KMS-11 (cell line): ENCODE measurements at regions not wholly inside any gene's neighbourhood (a gene's known extent, or its start where the extent isn't known, plus 50 kb on each side); places are given as distances from the start of the nearest gene placed in this dataset.

Source experiments
- H2AFZ ChIP-seq: fragments of 200-600 bp; sonication (generic); 2 replicates; pipeline ENCODE4 v1.6.1; 2016; ENCODE audit warnings: antibody characterized with exemption, mixed run types, low read depth
- H3K27ac ChIP-seq: fragments of 200-600 bp; sonication (generic); 2 replicates; pipeline ENCODE4 v1.6.1; 2016; ENCODE audit warnings: mild to moderate bottlenecking, mixed run types
- H3K27me3 ChIP-seq: fragments of 200-600 bp; sonication (generic); 2 replicates; pipeline ENCODE4 v1.6.1; 2017; ENCODE audit warnings: mild to moderate bottlenecking, low read depth, mixed run types, moderate library complexity; ENCODE audit not compliant: insufficient read depth
- H3K36me3 ChIP-seq: fragments of 200-600 bp; sonication (generic); 2 replicates; pipeline ENCODE4 v1.6.1; 2017; ENCODE audit warnings: mild to moderate bottlenecking, mixed run types; ENCODE audit not compliant: insufficient read depth
- H3K4me1 ChIP-seq: fragments of 200-600 bp; sonication (generic); 2 replicates; pipeline ENCODE4 v1.6.1; 2016; ENCODE audit warnings: mild to moderate bottlenecking, low read depth, mixed run types; ENCODE audit not compliant: poor library complexity, severe bottlenecking
- H3K4me2 ChIP-seq: fragments of 200-600 bp; sonication (generic); 2 replicates; pipeline ENCODE4 v1.7.0; 2016; ENCODE audit warnings: mild to moderate bottlenecking, mixed run types
- H3K4me3 ChIP-seq: fragments of 200-600 bp; sonication (generic); IDR thresholded peaks from 2 replicates; pipeline ENCODE4 v1.6.1; 2017; ENCODE audit warnings: low read depth, low read length, mixed read lengths; ENCODE audit not compliant: insufficient read depth
- H3K79me2 ChIP-seq: fragments of 200-600 bp; sonication (generic); 2 replicates; pipeline ENCODE4 v1.6.1; 2016; ENCODE audit warnings: low read depth, mixed run types; ENCODE audit not compliant: insufficient read depth
- H3K9ac ChIP-seq: fragments of 200-600 bp; sonication (generic); 2 replicates; pipeline ENCODE4 v1.6.1; 2016; ENCODE audit warnings: mild to moderate bottlenecking, mixed run types
- H4K20me1 ChIP-seq: fragments of 200-600 bp; sonication (generic); 2 replicates; pipeline ENCODE4 v1.6.1; 2016; ENCODE audit warnings: mild to moderate bottlenecking, mixed run types; ENCODE audit not compliant: insufficient read depth
- TF ChIP-seq, protein P1 (sequence below): fragments of 200-600 bp; sonication (generic); conservative IDR thresholded peaks from 2 replicates; pipeline ENCODE4 v1.6.1; 2017; ENCODE audit warnings: low read depth, mild to moderate bottlenecking, antibody characterized with exemption, low read length, moderate library complexity, mixed read lengths

DNA sequence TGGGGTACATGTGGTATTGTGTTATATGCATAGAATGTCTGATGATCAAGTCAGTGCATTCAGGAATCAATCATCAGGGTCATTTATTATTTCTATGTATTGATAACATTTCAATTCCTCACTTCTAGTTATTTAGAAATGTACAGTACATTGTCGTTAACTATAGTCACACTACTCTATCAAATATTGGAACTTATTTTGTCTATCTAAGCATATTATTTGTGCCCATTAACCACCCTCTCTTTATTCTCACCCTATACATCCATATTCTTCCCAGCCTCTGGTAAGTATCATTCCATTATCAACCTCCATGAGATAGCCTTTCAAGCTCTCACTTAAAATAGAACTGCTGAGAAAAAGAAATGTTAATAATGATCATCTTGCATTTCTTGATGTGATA is 596.5 kb upstream of the POT1 start:
- no peak overlapping the region for H3K27ac ChIP-seq
- no peaks in the 10 kb centered on the region for H4K20me1 ChIP-seq
- TF ChIP-seq, protein P1, sequence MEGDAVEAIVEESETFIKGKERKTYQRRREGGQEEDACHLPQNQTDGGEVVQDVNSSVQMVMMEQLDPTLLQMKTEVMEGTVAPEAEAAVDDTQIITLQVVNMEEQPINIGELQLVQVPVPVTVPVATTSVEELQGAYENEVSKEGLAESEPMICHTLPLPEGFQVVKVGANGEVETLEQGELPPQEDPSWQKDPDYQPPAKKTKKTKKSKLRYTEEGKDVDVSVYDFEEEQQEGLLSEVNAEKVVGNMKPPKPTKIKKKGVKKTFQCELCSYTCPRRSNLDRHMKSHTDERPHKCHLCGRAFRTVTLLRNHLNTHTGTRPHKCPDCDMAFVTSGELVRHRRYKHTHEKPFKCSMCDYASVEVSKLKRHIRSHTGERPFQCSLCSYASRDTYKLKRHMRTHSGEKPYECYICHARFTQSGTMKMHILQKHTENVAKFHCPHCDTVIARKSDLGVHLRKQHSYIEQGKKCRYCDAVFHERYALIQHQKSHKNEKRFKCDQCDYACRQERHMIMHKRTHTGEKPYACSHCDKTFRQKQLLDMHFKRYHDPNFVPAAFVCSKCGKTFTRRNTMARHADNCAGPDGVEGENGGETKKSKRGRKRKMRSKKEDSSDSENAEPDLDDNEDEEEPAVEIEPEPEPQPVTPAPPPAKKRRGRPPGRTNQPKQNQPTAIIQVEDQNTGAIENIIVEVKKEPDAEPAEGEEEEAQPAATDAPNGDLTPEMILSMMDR, result no peak
- H3K9ac ChIP-seq, result no peak overlapping the region
- H3K79me2 ChIP-seq, result no peaks in the 10 kb centered on the region
- no peak overlapping the region for H2AFZ ChIP-seq
- no peaks in the 10 kb centered on the region for H3K27me3 ChIP-seq
- no peaks in the 10 kb centered on the region for H3K4me1 ChIP-seq
- H3K4me2 ChIP-seq, result no peak overlapping the region
- H3K4me3 ChIP-seq, result no peak overlapping the region
- H3K36me3 ChIP-seq, result no peaks in the 10 kb centered on the region

DNA sequence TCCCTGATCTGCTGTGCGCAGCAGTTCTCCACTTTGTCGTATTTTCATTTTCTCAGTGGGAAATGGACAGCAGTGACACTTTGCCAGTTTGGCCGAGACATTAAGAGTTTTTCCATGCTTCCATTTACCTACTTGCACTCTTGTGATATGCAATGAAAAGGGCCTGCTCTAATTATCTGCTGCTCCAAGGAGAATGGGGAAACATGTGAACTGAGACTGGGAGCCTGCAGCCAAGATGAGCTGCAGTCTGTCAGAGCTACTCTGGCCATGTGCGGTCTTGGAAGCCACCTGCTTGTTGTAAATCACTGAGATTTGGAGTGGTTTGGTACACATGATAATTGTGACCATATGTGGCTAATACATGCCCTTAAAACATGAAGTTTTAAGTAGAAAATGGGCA is 586.6 kb upstream of the POT1 start:
- no peaks in the 10 kb centered on the region for H3K4me1 ChIP-seq
- H3K9ac ChIP-seq, result no peak overlapping the region
- no peak overlapping the region for H3K4me2 ChIP-seq
- H3K27me3 ChIP-seq, result no peaks in the 10 kb centered on the region
- no peaks in the 10 kb centered on the region for H3K36me3 ChIP-seq
- no peaks in the 10 kb centered on the region for H4K20me1 ChIP-seq
- H2AFZ ChIP-seq, result no peak overlapping the region
- H3K27ac ChIP-seq, result no peak overlapping the region
- H3K4me3 ChIP-seq, result no peak overlapping the region
- H3K79me2 ChIP-seq, result no peaks in the 10 kb centered on the region
- TF ChIP-seq, protein P1, result no peak

DNA sequence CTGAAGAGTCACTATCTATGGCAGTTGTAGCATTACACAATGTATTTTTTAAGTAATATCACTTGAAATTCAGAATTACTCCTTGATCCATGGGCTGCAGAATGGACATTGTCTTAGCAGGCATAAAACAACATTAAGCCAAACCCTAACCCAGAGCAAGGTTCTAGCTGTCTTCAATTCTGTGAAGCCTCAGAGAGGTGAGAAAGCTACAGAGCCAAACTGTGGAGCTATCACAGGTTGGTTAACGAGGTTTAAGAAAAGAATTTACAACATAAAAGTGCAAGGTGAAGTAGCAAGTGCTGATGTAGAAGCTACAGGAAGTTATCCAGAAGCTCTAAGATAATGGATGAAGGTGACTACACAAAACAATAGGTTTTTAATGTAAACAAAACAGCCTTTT is 582.7 kb upstream of the POT1 start:
- H3K4me2 ChIP-seq, result no peak overlapping the region
- H3K27me3 ChIP-seq, result no peaks in the 10 kb centered on the region
- no peak overlapping the region for H2AFZ ChIP-seq
- no peak overlapping the region for H3K9ac ChIP-seq
- no peak overlapping the region for H3K27ac ChIP-seq
- no peaks in the 10 kb centered on the region for H4K20me1 ChIP-seq
- H3K4me3 ChIP-seq, result no peak overlapping the region
- no peaks in the 10 kb centered on the region for H3K79me2 ChIP-seq
- H3K4me1 ChIP-seq, result no peaks in the 10 kb centered on the region
- TF ChIP-seq, protein P1, result no peak
- no peaks in the 10 kb centered on the region for H3K36me3 ChIP-seq

DNA sequence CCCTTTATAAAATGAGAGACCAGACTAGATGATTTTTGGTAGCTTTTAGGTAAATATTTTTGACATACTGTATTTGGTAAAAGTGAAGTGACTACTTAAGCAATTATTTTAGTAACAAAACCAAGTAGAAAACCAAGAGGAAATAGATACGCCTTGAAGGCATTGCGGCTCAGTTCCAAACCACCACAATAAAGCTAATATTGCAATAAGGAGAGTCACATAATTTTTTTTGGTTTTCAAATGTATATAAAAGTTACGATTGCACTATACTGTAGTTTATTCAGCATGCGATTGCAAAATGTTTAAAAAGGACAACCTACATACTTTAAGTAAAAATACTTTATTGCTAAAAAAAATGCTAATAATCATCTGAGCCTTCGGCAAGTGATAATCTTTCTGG is 581.7 kb upstream of the POT1 start:
- Histone ChIP-seq H3K27ac (no peak overlapping the region), H3K79me2 (no peaks in the 10 kb centered on the region), H2AFZ (no peak overlapping the region), H3K4me2 (no peak overlapping the region), H3K4me1 (no peaks in the 10 kb centered on the region), H3K27me3 (no peaks in the 10 kb centered on the region), H3K36me3 (no peaks in the 10 kb centered on the region), H4K20me1 (no peaks in the 10 kb centered on the region), H3K4me3 (no peak overlapping the region), H3K9ac (no peak overlapping the region)
- TF ChIP-seq, protein P1, result no peak

DNA sequence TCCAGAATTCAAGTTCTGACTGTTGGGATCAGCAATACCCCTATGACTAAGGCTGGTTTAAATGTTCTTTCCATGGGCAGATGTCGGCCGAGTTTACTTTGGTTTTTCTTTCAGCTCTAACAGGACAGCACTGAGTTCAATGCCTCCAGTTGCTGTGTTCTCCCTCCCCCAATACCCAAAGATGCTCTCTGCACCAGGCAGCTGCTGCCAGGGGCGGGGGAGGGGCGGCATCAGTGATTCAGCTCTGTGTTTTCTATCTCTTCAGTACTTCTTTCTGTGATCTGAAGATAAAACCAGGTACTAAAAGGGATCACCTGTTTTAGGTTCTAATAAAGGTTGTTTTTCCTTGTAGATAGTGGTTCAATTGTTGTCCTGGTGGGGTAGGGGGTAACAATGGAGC is 576.7 kb upstream of the POT1 start:
- Histone ChIP-seq H3K36me3 (no peaks in the 10 kb centered on the region), H3K9ac (no peak overlapping the region), H3K4me1 (no peaks in the 10 kb centered on the region), H4K20me1 (no peaks in the 10 kb centered on the region), H2AFZ (no peak overlapping the region), H3K4me3 (no peak overlapping the region), H3K27ac (no peak overlapping the region), H3K27me3 (no peaks in the 10 kb centered on the region), H3K79me2 (no peaks in the 10 kb centered on the region), H3K4me2 (no peak overlapping the region)
- TF ChIP-seq, protein P1, result no peak
